HG03139 (cell line): ENCODE measurements at regions not wholly inside any gene's neighbourhood (a gene's known extent, or its start where the extent isn't known, plus 50 kb on each side); places are given as distances from the start of the nearest gene placed in this dataset.
"Not testable (repeated sequence)": the region's sequence is repeated elsewhere in the genome, so short reads cannot be mapped to it uniquely, and the experiment has no call there.

Source experiments
- ATAC-seq: cut with Tn5 transposase; IDR thresholded peaks from one replicate; pipeline ENCODE4 v1.9.1; 2021; ENCODE audit not compliant: unreplicated experiment

DNA sequence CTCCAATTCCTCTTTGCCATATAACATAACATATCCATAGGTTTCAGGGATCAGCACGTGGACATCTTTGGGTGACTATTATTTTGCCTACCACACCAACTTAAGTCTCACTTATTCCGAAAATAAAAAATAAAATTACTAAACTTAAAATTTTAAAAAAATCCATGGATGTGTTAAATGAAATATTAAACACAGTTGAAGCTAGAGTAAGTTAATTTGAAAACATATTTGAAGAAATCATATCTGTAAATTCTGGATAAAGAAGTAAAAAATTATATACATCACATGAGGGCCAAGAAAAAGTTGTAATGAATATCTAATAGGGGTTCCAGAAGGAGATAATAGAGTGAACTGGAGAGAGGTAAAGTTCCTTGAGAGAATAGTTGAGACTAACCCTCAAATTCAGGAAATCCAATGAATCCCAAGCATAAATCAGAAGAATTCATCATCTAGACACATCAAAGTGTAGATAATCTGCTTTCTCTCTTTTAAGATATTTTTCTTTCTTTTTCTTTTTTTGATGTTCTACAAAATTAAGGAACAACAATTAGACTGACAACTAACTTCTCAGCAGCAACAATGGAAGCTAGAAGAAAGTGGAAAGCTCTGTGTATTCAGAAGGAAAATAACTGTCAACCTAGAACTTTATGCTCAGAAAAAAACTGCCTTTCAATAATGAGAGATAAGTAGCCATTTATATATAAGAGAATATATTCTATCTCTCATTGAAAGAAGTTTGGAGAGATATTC, 147.4 kb downstream of the ABHD5 start:
- ATAC-seq: no peak

DNA sequence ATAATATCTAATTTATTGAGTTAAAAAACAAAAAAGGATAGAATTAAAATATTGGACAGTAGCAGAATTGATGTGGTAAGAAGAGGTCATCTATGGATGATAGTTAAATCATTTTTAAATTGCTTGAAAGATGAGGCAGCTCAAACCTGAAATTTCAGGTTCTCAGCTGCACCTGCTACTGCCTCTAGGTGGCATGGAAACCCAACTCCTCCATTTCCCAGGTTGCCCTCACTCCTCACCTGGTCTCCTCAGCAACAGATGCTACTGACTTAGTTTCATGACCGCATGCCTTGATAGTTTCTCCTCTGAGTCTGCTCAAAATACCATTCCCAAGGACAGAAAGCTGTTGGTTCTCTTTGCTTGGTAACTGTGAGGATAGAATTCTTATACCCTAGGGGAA, 148.1 kb downstream of the ABHD5 start:
- ATAC-seq: no peak

DNA sequence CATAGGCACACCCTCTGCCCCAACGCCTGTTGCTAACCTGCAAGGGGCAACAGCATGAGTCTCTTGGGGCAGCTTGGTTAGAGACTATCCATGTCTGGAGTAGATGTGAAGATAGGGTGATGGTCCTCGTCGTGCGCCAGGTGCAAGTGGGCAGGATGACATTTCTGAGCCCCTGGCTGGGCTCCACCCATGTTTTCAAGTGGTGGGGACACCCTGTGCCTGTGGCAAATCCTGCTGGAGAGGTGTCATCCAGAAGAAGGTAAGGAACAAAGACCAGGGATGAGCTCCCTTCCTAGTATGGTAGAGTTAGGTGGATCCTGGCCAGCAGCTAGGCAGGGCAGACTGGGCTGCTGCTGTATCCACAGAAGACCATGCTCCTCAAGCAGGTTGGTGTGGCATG, 152.6 kb downstream of the ABHD5 start:
- ATAC-seq: no peak

DNA sequence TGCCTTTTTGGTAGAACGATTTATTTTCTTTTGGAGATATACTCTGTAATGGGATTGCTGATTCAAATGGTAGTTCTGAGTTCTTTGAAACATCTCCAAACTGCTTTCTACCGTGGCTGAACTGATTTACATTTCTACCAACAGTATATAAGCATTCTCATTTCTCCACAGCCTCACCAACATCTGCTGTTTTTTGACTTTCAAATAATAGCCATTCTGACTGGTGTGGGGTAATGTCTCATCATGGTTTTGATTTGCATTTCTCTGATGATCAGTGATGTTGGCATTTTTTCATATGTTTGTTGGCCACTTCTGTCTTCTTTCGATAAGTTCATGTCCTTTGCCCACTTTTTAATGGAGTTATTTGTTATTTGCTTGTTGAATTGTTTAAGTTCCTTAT, 154.0 kb downstream of the ABHD5 start:
- ATAC-seq: no peak

DNA sequence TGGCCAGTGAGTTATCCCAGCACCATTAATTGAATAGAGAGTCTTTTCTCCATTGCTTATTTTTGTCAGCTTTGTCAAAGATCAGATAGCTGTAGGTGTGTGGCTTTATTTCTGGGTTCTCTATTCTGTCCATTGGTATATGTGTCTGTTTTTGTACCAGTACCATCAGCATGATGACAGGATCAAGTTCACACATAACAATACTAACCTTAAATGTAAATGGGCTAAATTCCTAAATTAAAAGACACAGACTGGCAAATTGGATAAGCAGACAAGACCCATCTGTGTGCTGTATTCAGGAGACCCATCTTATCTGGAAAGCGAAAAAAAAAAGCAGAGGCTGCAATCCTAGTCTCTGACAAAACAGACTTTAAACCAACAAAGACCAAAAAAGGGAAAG, 154.8 kb downstream of the ABHD5 start:
- not testable (repeated sequence) for ATAC-seq

DNA sequence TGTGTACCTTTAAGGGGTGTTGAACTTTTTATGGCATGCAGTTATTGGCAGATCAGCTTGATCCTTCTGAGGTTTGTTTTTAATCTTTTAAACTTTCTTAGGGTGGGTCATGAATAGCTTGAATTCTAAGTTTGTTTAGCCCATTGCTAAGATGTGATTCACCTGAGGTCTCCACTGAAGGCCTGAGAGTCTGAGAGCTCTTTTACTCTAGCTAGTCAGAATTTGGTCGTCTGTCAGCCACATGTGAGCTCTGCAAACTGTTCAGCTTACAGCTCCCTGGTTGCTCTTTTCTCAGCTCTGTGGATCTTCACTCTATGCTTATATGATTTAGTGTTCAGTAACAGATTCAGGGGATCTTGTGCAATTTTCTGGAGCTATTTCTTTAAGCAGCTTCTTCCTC, 161.3 kb downstream of the ABHD5 start:
- ATAC-seq: no peak

DNA sequence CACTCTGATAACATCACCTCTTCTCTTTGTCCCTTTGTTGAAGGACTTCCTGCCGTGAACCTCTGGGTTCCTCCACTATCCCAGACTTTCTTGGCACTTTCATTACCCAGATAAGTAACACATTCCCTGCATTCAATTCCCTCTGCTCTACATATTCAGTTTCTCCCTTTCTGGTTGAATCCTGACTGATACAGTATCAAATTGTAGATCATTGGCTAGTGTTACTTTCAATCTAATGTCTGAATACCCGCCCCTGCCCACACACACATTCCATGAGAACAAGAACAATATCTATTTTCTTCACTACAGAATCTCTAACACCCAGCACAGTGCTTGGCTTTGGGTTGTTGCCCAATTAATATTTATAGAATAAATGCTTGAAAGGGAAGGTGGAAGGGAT, 163.5 kb downstream of the ABHD5 start:
- ATAC-seq: no peak

DNA sequence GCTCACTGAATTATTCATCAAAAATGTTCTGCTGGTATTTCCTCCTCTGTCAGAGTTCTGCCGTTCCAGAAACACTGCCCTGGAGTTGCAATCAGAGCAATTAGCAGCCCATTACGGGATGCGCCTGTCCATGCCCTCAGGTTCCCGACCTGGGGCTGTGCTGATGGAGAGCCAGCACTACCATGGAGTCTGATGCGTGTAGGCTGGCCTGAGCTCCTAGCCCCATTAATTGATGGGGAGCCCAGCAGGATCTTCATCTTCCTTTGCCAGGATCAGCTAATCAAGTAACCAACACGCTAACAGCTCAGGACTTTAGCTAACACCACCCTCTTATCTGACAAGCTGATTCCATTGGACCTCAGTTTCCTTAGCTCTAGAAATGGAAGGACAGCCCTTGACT, 164.2 kb downstream of the ABHD5 start:
- no peak for ATAC-seq

DNA sequence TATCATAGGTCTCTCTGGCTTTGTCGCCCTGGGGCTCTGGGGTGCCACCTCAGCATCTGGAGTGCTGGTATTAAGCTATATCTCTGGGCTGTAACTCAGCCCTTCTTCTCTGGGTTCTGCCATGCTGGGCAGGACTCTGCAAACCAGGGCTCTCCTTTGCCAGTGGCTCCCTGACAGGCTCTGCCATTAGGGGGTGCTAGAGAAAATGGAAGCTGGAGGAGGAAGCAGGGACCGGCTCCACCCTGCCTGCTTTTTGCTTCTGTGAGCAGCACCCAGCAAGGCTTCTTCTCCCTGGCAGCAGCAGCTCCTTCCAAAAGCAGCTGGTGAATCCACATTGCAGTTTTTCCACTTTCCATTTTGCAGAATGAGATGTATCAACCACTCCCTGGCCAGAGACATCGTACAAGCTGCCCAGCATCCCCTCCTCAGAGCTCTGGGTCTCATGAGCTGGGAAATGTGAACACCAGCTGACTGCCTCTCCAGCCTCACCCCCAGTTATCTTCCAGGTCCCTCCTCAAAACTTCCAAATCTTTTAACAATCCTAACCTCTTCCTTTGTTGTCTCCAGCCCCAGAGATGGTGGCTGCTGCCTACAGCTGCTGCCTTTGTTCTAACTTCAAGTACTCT, 165.0 kb downstream of the ABHD5 start:
- no peak for ATAC-seq

DNA sequence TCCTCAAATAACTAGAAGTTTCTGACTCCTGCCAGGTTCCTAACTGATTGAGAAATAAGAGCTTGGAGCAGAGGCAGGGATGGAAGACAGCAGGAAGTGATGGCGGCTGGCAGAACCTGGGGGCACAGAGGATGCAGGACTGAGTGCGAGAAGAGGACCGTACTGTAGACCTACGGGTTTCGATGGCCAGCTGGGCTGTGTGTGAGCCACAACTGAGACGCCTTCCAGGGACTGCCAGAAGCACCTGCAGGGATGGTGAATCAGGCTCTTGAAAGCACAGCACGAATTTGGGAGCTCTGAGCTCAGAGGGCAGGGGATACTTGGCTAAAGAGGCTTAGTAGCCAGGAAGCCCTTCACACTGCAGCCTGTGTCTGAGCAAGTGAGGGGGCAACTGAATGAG, 165.6 kb downstream of the ABHD5 start:
- ATAC-seq: no peak

DNA sequence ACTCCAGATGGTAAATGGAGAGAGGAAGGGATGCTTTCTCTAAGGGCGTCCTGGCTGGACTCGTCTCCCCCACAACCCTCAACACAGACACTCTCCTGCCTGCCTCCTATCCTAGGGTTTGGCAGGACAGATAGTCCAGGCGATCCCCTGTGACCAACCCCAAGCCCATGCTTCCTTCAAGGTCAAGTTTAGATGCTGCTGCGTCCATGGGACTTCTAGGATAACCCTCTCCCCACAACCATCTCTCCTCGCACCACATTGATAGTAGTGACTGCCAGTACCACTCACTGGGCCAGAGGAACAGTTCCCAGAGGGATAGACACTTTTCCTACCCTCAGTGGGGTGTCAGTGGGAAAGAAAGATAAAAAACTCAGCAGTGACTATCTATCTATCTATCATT, 166.0 kb downstream of the ABHD5 start:
- ATAC-seq: no peak

DNA sequence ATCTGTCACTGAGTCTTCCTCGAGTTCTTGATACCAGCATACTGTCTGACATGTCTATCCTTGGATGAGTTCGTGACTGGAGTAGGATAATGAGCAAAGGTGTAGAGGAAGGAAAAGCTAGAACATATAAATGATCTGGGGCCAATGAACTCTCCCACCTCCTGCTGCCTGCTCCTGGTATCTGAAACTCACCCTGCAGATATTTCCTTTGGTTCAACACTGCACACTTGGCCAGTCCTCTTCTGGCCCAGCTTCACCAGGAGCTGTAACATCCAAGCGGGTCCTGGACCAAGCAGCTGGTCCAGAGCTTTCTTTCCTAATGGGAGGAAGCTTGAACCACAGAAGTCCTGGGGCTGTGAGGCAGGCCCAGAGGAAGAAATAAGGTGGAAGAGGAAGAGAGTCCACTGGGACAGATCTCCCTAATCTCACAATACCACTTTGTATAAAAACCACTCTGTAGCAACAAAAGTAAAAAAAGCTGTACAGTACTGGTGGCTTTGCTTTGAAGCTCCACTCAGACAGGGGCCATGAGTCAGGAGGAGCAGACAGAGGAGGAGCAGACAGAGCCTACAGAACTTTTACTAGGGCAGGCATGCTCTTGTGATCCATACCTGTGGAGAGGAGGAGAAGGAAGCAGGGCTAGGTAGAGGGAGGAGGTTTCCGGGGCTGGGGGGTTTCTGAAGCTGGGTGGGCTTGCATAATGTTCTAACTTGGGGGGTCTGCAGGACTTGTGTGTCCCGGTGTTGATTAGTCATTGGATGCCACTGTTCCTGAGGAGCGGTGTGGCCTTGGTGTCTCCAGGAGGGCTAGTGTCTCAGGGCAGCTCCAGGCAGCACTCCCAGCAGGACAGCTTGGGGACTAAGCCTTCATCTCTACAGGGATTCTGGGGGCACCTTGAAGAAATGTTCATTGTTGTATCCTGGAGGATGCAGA, 166.9 kb downstream of the ABHD5 start:
- no peak for ATAC-seq

DNA sequence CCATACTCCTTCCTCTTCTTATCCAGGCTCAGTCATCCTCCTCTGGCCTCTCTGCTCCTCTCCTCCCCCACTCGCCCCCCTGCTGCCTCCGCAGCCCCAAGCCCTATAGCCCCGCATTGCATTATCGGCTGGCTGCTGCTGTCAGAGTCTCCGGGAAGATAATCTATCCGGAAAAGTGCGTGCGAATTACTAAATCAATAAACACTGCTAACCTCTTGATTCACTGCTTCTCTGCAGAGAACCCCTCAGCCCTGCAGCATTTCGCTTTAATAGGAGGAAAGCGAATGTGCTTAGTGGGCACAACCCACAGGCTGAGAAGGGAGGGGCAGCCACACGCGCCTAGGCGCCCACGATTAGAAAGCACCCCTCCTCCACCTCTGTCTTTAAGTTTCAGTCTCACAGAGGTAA, 167.6 kb downstream of the ABHD5 start:
- ATAC-seq: no peak

DNA sequence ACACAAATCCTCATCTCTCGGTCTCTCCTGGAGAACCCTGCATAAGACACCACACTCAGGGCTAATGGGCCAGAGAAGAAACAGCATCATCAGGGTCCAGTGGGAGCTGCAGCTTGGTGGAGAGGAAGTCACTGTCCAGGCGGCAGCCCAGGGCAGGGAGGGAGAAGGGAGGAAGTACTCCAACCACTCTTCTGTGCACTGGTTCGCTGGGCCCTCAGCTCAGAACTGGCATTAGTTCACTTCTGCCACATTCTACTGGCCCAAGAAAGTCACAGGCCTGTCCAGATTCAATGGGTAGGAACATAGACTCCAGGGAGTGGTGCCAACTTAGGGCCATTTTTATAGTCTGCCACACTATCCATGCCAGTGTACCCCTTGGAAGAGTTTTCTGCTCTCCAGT, 169.0 kb downstream of the ABHD5 start:
- ATAC-seq: no peak

DNA sequence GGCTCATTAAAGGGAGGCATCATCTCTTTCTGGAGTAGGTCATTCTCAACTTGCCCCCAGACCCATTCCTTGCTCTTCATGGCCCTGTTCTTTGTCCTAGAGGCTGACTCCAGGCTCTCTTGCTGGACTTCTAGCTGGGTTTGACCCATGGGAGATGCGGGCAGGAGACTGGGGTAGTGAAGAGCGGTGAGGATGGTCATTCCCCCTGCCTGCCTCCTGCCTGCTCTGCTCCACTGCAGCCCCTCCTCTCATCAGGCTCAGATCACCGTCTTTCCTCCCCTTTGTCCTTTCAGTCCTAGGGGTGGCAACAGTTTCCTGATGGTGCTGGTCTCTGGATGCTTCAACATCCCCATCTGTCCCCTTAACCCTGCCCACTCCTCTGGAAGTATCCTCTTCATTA, 170.9 kb downstream of the ABHD5 start:
- ATAC-seq: no peak

DNA sequence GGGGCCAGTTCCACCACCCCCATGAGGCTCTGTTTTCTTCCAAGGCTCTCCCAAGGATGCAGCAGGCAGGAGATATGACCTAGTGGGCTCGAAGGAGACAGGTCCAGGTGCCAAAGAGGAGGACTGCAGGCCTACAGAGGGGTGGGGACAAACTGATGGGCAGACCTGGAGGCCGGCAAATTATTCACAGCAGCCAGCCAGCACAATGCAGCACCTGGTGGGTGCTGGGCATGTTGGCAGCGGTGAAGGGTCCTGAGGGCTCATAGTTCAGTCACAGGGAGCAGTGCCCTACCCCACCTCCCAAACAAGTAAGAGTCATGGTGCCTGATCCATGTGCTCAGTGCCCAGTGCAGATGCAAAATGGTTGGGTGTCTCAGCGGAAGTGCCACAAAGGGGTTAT, 171.7 kb downstream of the ABHD5 start:
- no peak for ATAC-seq

DNA sequence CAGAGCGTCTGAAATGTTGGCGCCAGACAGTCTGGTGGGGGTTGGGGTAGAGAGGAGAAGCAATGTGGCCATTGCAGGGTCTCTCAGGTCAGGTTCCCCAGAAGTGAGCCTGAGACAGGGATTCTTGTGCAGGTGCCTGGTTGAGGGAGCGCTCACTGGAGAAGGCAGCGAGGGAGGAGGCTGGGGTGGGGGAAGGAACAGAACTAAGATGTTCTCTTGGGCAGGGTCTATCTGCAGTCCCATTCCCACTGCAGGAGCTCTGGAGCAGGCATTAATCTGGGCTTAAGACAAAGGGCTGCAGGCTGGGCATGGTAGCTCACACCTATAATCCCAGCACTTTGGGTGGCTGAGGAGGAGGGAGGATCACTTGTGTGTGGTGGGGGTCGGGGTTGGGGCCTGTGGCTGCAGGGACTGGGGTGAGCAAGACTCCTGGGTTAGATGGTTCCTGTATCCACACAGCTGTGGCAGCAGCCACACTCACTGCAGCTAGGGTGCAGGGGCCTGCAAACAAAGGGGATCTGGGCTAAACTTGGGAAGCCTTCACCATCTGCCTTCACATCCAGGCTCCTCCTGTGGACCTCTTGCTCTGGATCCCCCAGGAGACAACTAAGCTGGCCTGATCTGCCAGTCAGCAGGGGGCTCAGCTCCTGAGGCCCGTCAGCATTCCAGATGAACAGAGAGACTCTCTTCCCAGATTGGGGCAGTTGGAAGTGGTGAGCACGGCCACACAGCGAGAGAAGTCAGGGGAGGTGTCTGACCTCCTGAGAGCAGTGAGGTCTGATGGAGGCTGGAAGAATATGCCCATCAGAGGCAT, 172.5 kb downstream of the ABHD5 start:
- ATAC-seq: no peak

DNA sequence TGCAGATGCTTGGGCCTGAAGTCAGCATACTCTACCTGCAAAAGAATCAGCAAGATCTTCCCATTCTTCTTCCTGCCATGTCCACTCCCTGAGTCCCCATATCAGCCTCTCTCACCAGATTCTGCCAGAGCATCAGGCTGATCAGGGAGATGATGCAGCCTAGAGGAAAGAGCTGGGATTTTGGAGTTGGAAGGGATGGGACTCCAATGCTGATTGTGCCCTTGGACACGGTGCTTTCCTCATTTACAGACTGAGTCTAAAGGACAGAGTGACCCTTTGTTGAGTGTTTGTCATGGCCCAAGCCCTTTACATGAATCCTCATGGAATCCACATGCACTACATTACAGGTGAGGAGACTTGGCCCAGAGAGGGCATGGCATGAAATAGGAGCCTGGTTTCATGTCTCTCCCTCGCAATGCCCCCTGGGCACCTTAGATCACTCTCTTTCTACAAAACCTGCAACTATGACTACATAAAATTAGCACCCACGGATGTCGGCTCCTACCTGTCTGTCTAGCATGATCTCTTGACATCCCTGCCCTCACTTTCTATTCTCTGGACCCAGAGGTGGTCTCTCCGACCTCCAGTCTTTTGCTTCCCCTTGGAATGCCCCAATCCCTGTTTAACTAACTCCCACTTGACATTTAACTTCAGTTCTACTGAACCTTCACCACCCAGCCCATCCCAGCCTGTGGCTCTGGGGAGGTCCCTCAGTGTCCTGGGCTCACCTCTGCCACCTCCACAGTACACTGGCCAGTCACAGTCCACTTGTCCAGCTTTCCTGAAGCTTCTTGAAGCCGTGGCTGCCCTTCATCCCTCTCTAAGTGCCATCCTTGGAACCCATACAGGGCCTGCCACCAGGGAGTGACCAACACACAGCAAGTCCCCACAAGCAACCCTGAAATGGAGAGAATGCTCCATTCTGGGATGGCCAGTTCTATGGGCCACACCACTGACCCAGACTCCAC, 173.5 kb downstream of the ABHD5 start:
- ATAC-seq: no peak

DNA sequence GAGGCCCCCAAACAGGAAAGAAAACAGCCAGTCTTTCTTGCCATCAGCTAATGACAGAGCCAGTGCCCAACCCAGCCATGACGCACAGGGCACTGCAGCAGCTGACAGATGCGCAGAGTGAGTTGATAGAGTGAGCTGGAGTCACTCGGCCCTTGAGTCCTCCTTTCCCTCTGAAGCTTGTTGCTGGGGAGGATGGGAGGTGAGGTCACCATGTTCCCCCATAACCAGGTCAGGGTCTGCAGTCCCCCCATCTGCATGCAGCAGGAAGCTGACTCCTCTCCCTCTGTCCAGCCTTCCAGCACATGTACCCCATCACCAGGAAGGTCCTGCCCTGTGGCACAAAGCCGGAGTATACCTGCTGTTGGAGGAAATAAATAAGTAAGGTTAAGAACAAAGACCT, 174.6 kb downstream of the ABHD5 start:
- no peak for ATAC-seq
